Left ventricle myocardium inferior (tissue), 1 donor: ENCODE measurements at regions not wholly inside any gene's neighbourhood (a gene's known extent, or its start where the extent isn't known, plus 50 kb on each side); places are given as distances from the start of the nearest gene placed in this dataset.

Source experiments
- DNase-seq: peaks from one replicate; pipeline ENCODE4 v3.0.0-alpha.2; 2020
- H3K27ac ChIP-seq: fragments of 200-600 bp; replicated peaks from 2 replicates; pipeline ENCODE4 v1.8.0; 2021
- H3K27me3 ChIP-seq: fragments of 200-600 bp; 2 replicates; pipeline ENCODE4 v1.8.0; 2021; ENCODE audit warnings: low read depth
- H3K36me3 ChIP-seq: fragments of 200-600 bp; 2 replicates; pipeline ENCODE4 v1.8.0; 2021
- H3K4me1 ChIP-seq: fragments of 200-600 bp; 2 replicates; pipeline ENCODE4 v1.8.0; 2021
- H3K4me3 ChIP-seq: fragments of 200-600 bp; 2 replicates; pipeline ENCODE4 v1.8.0; 2021; ENCODE audit warnings: mild to moderate bottlenecking, moderate library complexity
- H3K9me3 ChIP-seq: fragments of 200-600 bp; replicated peaks from 2 replicates; pipeline ENCODE4 v1.8.0; 2021
- intact Hi-C: fragments of 100-400 bp; cut with micrococcal nuclease; formaldehyde crosslinking; loops from one replicate; pipeline ENCODE4 v1.11.0; 2022
- TF ChIP-seq, protein P1 (sequence below): fragments of 200-600 bp; IDR thresholded peaks from 2 replicates; pipeline ENCODE4 v1.8.0; 2021; ENCODE audit warnings: antibody characterized with exemption, mild to moderate bottlenecking, borderline replicate concordance
- donor health status: DM: no; HTN: yes; CAD: no; lungs with severe emphysema.

DNA sequence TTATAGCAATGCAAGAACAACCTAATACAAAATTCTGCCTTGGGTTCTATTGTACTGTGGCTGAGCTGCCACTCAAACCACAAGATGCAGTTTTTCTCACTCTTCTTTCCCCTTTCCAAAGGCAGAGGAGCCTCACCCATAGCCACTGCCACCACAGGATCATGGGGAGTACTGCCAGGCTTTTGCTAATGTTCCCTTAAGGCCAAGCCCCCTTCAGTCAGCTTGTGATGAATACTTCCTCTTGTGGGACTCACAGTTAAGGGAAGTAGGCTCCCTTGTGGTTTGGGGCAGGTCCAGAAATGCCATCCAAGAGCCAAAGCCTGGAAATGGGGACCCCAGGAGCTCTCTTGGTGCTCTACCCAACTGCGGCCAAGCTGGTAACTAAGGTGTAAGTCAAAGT is 258.7 kb downstream of the SPATA31D1 start:
- Histone ChIP-seq H3K27ac (no peak overlapping the region), H3K27me3 (no peaks in the 10 kb centered on the region), H3K4me1 (no peaks in the 10 kb centered on the region), H3K36me3 (no peaks in the 10 kb centered on the region), H3K4me3 (no peak overlapping the region), H3K9me3 (peaks cover 15% of the 10 kb centered on the region)
- TF ChIP-seq, protein P1, sequence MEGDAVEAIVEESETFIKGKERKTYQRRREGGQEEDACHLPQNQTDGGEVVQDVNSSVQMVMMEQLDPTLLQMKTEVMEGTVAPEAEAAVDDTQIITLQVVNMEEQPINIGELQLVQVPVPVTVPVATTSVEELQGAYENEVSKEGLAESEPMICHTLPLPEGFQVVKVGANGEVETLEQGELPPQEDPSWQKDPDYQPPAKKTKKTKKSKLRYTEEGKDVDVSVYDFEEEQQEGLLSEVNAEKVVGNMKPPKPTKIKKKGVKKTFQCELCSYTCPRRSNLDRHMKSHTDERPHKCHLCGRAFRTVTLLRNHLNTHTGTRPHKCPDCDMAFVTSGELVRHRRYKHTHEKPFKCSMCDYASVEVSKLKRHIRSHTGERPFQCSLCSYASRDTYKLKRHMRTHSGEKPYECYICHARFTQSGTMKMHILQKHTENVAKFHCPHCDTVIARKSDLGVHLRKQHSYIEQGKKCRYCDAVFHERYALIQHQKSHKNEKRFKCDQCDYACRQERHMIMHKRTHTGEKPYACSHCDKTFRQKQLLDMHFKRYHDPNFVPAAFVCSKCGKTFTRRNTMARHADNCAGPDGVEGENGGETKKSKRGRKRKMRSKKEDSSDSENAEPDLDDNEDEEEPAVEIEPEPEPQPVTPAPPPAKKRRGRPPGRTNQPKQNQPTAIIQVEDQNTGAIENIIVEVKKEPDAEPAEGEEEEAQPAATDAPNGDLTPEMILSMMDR, result no peak
- intact Hi-C loops, result no loop called here
- DNase-seq, result no peak

- TF ChIP-seq, protein P1, result no peak
These were observed 263.5 kb downstream of the SPATA31D1 start for GRCh38 chr9:82252116-82252515.

GRCh38 chr9:82254646-82255367 is 266.2 kb downstream of the SPATA31D1 start:
- no peaks in the 10 kb centered on the region for H3K36me3 ChIP-seq
- intact Hi-C loops, result no loop called here
- no peak overlapping the region for H3K4me3 ChIP-seq
- no peaks in the 10 kb centered on the region for H3K27me3 ChIP-seq
- H3K4me1 ChIP-seq, result no peaks in the 10 kb centered on the region
- TF ChIP-seq, protein P1, result no peak
- no peak for DNase-seq
- H3K27ac ChIP-seq, result no peak overlapping the region
- H3K9me3 ChIP-seq, result no peaks in the 10 kb centered on the region

More at GRCh38 chr9:82252116-82252515, 263.5 kb downstream of the SPATA31D1 start:
- Histone ChIP-seq H3K27me3 (no peaks in the 10 kb centered on the region), H3K4me3 (no peak overlapping the region), H3K27ac (no peak overlapping the region), H3K4me1 (no peaks in the 10 kb centered on the region), H3K36me3 (no peaks in the 10 kb centered on the region), H3K9me3 (no peaks in the 10 kb centered on the region)
- DNase-seq, result no peak
- intact Hi-C loops, result no loop called here

DNA sequence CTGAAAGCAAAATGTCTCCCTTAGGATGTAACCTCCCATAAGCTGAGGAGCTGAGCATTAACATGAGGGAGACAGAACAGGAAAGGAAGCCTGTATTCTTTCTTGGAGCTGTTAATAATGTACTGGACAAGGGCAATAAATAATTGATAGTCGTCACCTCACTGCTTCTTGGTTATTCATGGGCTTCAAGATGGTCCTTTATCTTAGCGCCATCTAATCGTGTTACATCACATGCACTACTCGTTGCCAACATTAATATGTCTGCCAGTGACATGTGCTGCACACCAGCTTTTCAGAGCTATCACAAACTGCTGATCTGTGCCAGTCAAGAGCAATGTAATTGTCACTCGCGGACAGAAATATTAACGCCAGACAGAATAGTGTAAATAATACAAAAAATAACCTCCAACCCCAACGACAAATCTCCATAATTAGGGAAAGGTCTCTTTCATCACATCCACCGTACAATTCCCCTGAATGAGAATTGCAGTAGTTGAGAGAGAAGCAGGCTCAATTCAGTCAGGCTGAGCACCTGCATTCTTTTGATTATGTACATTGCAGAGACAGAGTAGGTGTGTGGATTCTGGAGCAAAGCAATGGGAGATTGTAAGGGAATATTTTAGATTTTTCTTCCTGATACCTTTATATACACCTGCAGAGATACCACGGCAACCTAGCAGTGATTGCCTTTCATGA is 267.1 kb downstream of the SPATA31D1 start:
- H3K27me3 ChIP-seq, result no peaks in the 10 kb centered on the region
- no peaks in the 10 kb centered on the region for H3K9me3 ChIP-seq
- H3K27ac ChIP-seq, result no peak overlapping the region
- intact Hi-C loops, result no loop called here
- H3K4me3 ChIP-seq, result no peak overlapping the region
- no peaks in the 10 kb centered on the region for H3K4me1 ChIP-seq
- DNase-seq, result no peak
- no peaks in the 10 kb centered on the region for H3K36me3 ChIP-seq
- TF ChIP-seq, protein P1, result no peak

DNA sequence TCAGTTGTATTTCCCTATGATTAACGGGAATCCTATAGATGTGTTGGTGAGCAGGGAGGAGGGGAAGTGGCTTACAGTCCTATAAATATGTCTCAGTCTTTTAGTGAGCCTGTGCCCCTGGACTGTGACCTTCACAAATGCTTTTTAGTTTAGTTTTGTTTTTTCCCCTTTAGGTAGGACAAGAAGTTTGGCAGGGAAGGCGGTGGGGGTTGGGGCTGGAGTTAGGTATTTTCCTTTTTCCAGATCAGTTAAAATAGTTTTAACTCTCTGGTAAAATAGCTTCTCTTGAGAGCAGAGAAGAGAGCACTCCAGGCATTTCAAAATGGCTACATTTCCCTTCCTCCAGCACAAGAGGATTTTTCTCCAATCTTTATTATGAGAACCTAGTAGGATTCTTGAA is 272.1 kb downstream of the SPATA31D1 start:
- Histone ChIP-seq H3K4me3 (no peak overlapping the region), H3K36me3 (no peaks in the 10 kb centered on the region), H3K4me1 (no peaks in the 10 kb centered on the region), H3K9me3 (no peaks in the 10 kb centered on the region), H3K27ac (no peak overlapping the region), H3K27me3 (no peaks in the 10 kb centered on the region)
- intact Hi-C loops, result no loop called here
- TF ChIP-seq, protein P1, result no peak
- no peak for DNase-seq
